CD14-positive monocyte (primary cell): ENCODE measurements at regions not wholly inside any gene's neighbourhood (a gene's known extent, or its start where the extent isn't known, plus 50 kb on each side); places are given as distances from the start of the nearest gene placed in this dataset.

Source experiments
- DNase-seq, 3 donors: peaks; one replicate each; pipeline ENCODE4 v3.0.0-alpha.2; 2011 to 2022
- H2AFZ ChIP-seq: 2 replicates; pipeline ENCODE4 v1.6.0; 2012; ENCODE audit warnings: mild to moderate bottlenecking, low read depth, low read length, inconsistent platforms; ENCODE audit not compliant: insufficient read depth, poor library complexity, severe bottlenecking
- H3K27ac ChIP-seq, 2 donors: 1 replicate in 1 of 2; 2 replicates in 1 of 2; pipeline ENCODE4 v1.5.1; 2012 to 2013; ENCODE audit warnings: low read length in 2 of 2, control low read depth in 1 of 2, inconsistent platforms in 1 of 2, low read depth in 1 of 2, mild to moderate bottlenecking in 1 of 2
- H3K27me3 ChIP-seq, 2 donors: one replicate each; pipeline versions ENCODE4 v1.6.0 to v1.6.1; 2011 to 2013; ENCODE audit warnings: low read length in 2 of 2; ENCODE audit not compliant: control insufficient read depth in 2 of 2, insufficient read depth in 2 of 2
- H3K36me3 ChIP-seq, 2 donors: replicated peaks in 1 of 2; 1 replicate in 1 of 2; 2 replicates in 1 of 2; pipeline versions ENCODE4 v1.5.1 to v1.6.1; 2012 to 2013; ENCODE audit warnings: low read length in 2 of 2, control low read depth in 1 of 2, inconsistent platforms in 1 of 2, mild to moderate bottlenecking in 1 of 2; ENCODE audit not compliant: insufficient read depth in 2 of 2, control insufficient read depth in 1 of 2
- H3K4me1 ChIP-seq, 2 donors: 1 replicate in 1 of 2; 2 replicates in 1 of 2; pipeline versions ENCODE4 v1.5.1 to v1.6.1; 2012 to 2013; ENCODE audit warnings: low read length in 2 of 2, control low read depth in 1 of 2, inconsistent platforms in 1 of 2, mild to moderate bottlenecking in 1 of 2, moderate library complexity in 1 of 2; ENCODE audit not compliant: insufficient read depth in 2 of 2, control insufficient read depth in 1 of 2
- H3K4me2 ChIP-seq: replicated peaks from 2 replicates; pipeline ENCODE3; 2012; ENCODE audit warnings: low read length, moderate library complexity, mild to moderate bottlenecking; ENCODE audit not compliant: poor library complexity, severe bottlenecking; ENCODE audit errors: extremely low read depth
- H3K4me3 ChIP-seq, 3 experiments: fragments of 200-600 bp in 1 of 3; sonication (generic) in 1 of 3; replicated peaks in 1 of 3; 1 replicate in 2 of 3; 2 replicates in 1 of 3; pipeline ENCODE4 v1.5.1; 2011 to 2013; ENCODE audit warnings: low read length in 3 of 3, mild to moderate bottlenecking in 3 of 3, control low read depth in 2 of 3, low read depth in 2 of 3, inconsistent platforms in 1 of 3, moderate library complexity in 1 of 3
- H3K79me2 ChIP-seq: 2 replicates; pipeline ENCODE4 v1.6.0; 2012; ENCODE audit warnings: mild to moderate bottlenecking, control low read depth, inconsistent platforms, low read length, moderate library complexity; ENCODE audit not compliant: insufficient read depth
- H3K9ac ChIP-seq: 2 replicates; pipeline ENCODE4 v1.6.0; 2017; ENCODE audit warnings: low read length, mild to moderate bottlenecking; ENCODE audit not compliant: insufficient read depth, poor library complexity, severe bottlenecking
- H3K9me3 ChIP-seq, 2 donors: replicated peaks in 1 of 2; 1 replicate in 1 of 2; 2 replicates in 1 of 2; pipeline versions ENCODE4 v1.5.1 to v1.6.1; 2012 to 2013; ENCODE audit warnings: low read length in 2 of 2, control low read depth in 1 of 2; ENCODE audit not compliant: control insufficient read depth in 1 of 2, insufficient read depth in 1 of 2
- H4K20me1 ChIP-seq: 2 replicates; pipeline ENCODE4 v1.6.0; 2012; ENCODE audit warnings: mild to moderate bottlenecking, low read length, control low read depth, moderate library complexity; ENCODE audit not compliant: insufficient read depth
- H3K27ac Mint-ChIP-seq, 7 donors: one replicate each; pipeline ENCODE4 v1.8.0; 2020; ENCODE audit warnings: mild to moderate bottlenecking in 7 of 7, mixed read lengths in 7 of 7, moderate library complexity in 6 of 7, inconsistent platforms in 2 of 7
- H3K27me3 Mint-ChIP-seq, 3 donors: one replicate each; pipeline ENCODE4 v1.8.0; 2021 to 2022; ENCODE audit warnings: low read depth in 3 of 3, mild to moderate bottlenecking in 3 of 3, mixed read lengths in 3 of 3, moderate library complexity in 3 of 3, inconsistent platforms in 1 of 3
- H3K36me3 Mint-ChIP-seq, 2 donors: one replicate each; pipeline ENCODE4 v1.8.0; 2020; ENCODE audit warnings: mixed read lengths in 2 of 2, inconsistent platforms in 1 of 2, mild to moderate bottlenecking in 1 of 2
- H3K4me1 Mint-ChIP-seq: one replicate; pipeline ENCODE4 v1.8.0; 2020; ENCODE audit warnings: mild to moderate bottlenecking, mixed read lengths
- H3K4me3 Mint-ChIP-seq, 2 donors: one replicate each; pipeline ENCODE4 v1.8.0; 2020; ENCODE audit warnings: mild to moderate bottlenecking in 2 of 2, mixed read lengths in 2 of 2, moderate library complexity in 1 of 2
- H3K9me3 Mint-ChIP-seq, 7 donors: one replicate each; pipeline ENCODE4 v1.8.0; 2020 to 2022; ENCODE audit warnings: mixed read lengths in 7 of 7, mild to moderate bottlenecking in 6 of 7, moderate library complexity in 6 of 7, inconsistent platforms in 2 of 7
- CTCF ChIP-seq: fragments of 200-600 bp; IDR thresholded peaks from one replicate; pipeline ENCODE4 v1.8.0; 2022; ENCODE audit warnings: antibody characterized with exemption, mild to moderate bottlenecking
- WGBS: methylation state at CpG from one replicate; pipeline ENCODE4 v1.1.5; 2013; ENCODE audit warnings: missing lambda C conversion rate; ENCODE audit not compliant: insufficient coverage; 5-methylcytosine and 5-hydroxymethylcytosine counted together
- intact Hi-C, 2 donors: fragments of 100-400 bp; cut with micrococcal nuclease; formaldehyde crosslinking; loops; one replicate each; pipeline versions ENCODE4 v1.15.0 to v1.15.1; 2023

- no peak for TF ChIP-seq CTCF
- H2AFZ ChIP-seq = no peak overlapping the region
- H3K36me3 ChIP-seq = no peaks in the 10 kb centered on the region
- no peak overlapping the region for H3K27ac ChIP-seq
- DNase-seq = no peak
- Mint-ChIP-seq H3K9me3 (peaks cover 0 to 4% (median 1%) of the 10 kb centered on the region in 7 donors), H3K36me3 (no peaks in the 10 kb centered on the region), H3K4me3 (no peak overlapping the region), H3K27me3 (no peaks in the 10 kb centered on the region), H3K4me1 (no peaks in the 10 kb centered on the region), H3K27ac (no peak overlapping the region)
- no peaks in the 10 kb centered on the region for H3K27me3 ChIP-seq
- WGBS = 98% methylated on average over 4 of the region's 6 CpGs
- H3K79me2 ChIP-seq = no peaks in the 10 kb centered on the region
- no peaks in the 10 kb centered on the region for H4K20me1 ChIP-seq
- no peaks in the 10 kb centered on the region for H3K4me1 ChIP-seq
- intact Hi-C loops = no loop called here
- H3K4me2 ChIP-seq = no peak overlapping the region
- H3K4me3 ChIP-seq = no peak overlapping the region
- no peak overlapping the region for H3K9ac ChIP-seq
- no peaks in the 10 kb centered on the region for H3K9me3 ChIP-seq
Observed at GRCh38 chr13:106744516-106744915, 176.6 kb upstream of the ARGLU1 start.

GRCh38 chr13:106738186-106738678 is 170.3 kb upstream of the ARGLU1 start:
- Histone ChIP-seq H3K27ac (no peak overlapping the region), H3K9me3 (peaks cover 16 to 23% of the 10 kb centered on the region in 2 donors), H3K4me2 (no peak overlapping the region), H3K27me3 (no peaks in the 10 kb centered on the region), H3K79me2 (no peaks in the 10 kb centered on the region), H3K4me1 (no peaks in the 10 kb centered on the region), H4K20me1 (no peaks in the 10 kb centered on the region), H3K36me3 (no peaks in the 10 kb centered on the region), H3K9ac (no peak overlapping the region), H3K4me3 (no peak overlapping the region), H2AFZ (no peak overlapping the region)
- WGBS = 89% methylated on average over 5 of the region's 10 CpGs
- Mint-ChIP-seq H3K36me3 (no peaks in the 10 kb centered on the region), H3K4me3 (no peak overlapping the region), H3K4me1 (no peaks in the 10 kb centered on the region), H3K9me3 (peaks cover 5 to 20% (median 14%) of the 10 kb centered on the region in 7 donors), H3K27ac (no peak overlapping the region), H3K27me3 (peaks cover 0 to 2% (median 0%) of the 10 kb centered on the region in 3 donors)
- TF ChIP-seq CTCF = no peak
- intact Hi-C loops = no loop called here
- DNase-seq = no peak
